Breast epithelium (tissue), 3 donors: ENCODE measurements at regions not wholly inside any gene's neighbourhood (a gene's known extent, or its start where the extent isn't known, plus 50 kb on each side); places are given as distances from the start of the nearest gene placed in this dataset.

Experiments
- POLR2A ChIP-seq: fragments of 450-650 bp; IDR thresholded peaks from one replicate; pipeline ENCODE4 v1.6.1; 2016; ENCODE audit warnings: antibody characterized with exemption, mild to moderate bottlenecking, moderate library complexity
- TF ChIP-seq, protein P1 (sequence below), 3 donors: fragments of 450-650 bp; IDR thresholded peaks; one replicate each; pipeline ENCODE4 v1.5.1; 2016 to 2017; ENCODE audit warnings: antibody characterized with exemption in 3 of 3, mild to moderate bottlenecking in 3 of 3, moderate library complexity in 3 of 3

DNA sequence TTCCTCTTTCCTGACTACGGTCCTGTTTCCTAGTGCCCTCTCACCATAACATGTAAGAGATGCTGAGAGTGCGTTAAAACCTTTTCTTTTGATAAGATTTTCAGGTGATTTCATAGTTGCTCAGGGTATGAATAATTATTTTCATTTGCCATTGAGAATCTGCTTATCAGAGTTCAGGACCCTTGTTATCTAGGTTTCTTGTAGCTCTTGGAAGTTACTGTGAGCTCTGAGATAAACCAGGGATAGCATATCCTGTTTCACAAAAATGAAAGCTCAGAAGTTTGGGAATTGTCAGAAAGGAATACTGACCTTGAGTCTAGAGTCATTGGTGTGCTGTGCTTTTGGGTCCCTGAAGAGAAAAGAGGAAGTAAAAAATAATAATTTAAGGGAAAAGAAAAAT, 76.8 kb upstream of the PRKG1 start:
- no peak for TF ChIP-seq POLR2A
- TF ChIP-seq, protein P1, sequence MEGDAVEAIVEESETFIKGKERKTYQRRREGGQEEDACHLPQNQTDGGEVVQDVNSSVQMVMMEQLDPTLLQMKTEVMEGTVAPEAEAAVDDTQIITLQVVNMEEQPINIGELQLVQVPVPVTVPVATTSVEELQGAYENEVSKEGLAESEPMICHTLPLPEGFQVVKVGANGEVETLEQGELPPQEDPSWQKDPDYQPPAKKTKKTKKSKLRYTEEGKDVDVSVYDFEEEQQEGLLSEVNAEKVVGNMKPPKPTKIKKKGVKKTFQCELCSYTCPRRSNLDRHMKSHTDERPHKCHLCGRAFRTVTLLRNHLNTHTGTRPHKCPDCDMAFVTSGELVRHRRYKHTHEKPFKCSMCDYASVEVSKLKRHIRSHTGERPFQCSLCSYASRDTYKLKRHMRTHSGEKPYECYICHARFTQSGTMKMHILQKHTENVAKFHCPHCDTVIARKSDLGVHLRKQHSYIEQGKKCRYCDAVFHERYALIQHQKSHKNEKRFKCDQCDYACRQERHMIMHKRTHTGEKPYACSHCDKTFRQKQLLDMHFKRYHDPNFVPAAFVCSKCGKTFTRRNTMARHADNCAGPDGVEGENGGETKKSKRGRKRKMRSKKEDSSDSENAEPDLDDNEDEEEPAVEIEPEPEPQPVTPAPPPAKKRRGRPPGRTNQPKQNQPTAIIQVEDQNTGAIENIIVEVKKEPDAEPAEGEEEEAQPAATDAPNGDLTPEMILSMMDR (IDR thresholded peaks at IDR 0.05), result no peak
